Neural cell (in vitro differentiated cells): ENCODE measurements at regions not wholly inside any gene's neighbourhood (a gene's known extent, or its start where the extent isn't known, plus 50 kb on each side); places are given as distances from the start of the nearest gene placed in this dataset.

Source experiments
- EP300 ChIP-seq: fragments of 450-650 bp; conservative IDR thresholded peaks from 2 replicates; pipeline ENCODE4 v1.6.1; 2014; ENCODE audit warnings: antibody characterized with exemption, mild to moderate bottlenecking, moderate library complexity; ENCODE audit not compliant: poor library complexity, severe bottlenecking
- EZH2 ChIP-seq: fragments of 200-600, 300-800 bp; shearing (Covaris generic), sonication (generic); IDR thresholded peaks from 2 replicates; pipeline ENCODE4 v1.6.1; 2014; ENCODE audit warnings: antibody characterized with exemption, low read length, borderline replicate concordance, mild to moderate bottlenecking; ENCODE audit not compliant: insufficient read depth, poor library complexity, severe bottlenecking
- MXI1 ChIP-seq: fragments of 450-650 bp; conservative IDR thresholded peaks from 2 replicates; pipeline ENCODE4 v1.6.1; 2014; ENCODE audit warnings: antibody characterized with exemption, mild to moderate bottlenecking; ENCODE audit not compliant: poor library complexity, severe bottlenecking
- POLR2AphosphoS5 ChIP-seq: IDR thresholded peaks from 2 replicates; pipeline ENCODE4 v1.6.1; 2012
- RAD21 ChIP-seq: fragments of 450-650 bp; conservative IDR thresholded peaks from 2 replicates; pipeline ENCODE4 v1.6.1; 2014; ENCODE audit warnings: antibody characterized with exemption, mild to moderate bottlenecking, moderate library complexity
- TF ChIP-seq, protein P1 (sequence below): fragments of 450-650 bp; IDR thresholded peaks from 2 replicates; pipeline ENCODE4 v1.5.1; 2014; ENCODE audit warnings: antibody characterized with exemption, mild to moderate bottlenecking, moderate library complexity; ENCODE audit not compliant: poor library complexity, severe bottlenecking

DNA sequence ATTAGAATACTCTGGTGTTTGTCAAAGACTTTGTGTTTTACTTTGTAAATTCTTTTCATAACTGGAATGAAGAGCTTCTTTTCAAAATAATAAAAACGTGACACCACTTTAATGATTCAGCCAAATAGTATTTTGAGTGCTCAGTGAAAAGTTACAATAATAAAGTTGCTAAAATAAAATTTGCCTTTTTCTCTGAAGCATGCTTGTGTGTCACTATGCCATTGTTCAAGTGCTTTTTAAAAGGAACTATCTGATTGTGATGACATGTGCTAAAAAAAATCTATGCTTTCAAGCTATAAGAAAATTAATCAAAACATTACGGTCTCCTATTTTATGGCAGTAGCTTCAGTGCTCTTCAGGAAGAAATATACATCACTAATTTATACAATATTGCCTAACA, 1290.5 kb upstream of the B3GALT2 start:
- TF ChIP-seq, protein P1, sequence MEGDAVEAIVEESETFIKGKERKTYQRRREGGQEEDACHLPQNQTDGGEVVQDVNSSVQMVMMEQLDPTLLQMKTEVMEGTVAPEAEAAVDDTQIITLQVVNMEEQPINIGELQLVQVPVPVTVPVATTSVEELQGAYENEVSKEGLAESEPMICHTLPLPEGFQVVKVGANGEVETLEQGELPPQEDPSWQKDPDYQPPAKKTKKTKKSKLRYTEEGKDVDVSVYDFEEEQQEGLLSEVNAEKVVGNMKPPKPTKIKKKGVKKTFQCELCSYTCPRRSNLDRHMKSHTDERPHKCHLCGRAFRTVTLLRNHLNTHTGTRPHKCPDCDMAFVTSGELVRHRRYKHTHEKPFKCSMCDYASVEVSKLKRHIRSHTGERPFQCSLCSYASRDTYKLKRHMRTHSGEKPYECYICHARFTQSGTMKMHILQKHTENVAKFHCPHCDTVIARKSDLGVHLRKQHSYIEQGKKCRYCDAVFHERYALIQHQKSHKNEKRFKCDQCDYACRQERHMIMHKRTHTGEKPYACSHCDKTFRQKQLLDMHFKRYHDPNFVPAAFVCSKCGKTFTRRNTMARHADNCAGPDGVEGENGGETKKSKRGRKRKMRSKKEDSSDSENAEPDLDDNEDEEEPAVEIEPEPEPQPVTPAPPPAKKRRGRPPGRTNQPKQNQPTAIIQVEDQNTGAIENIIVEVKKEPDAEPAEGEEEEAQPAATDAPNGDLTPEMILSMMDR = no peak
- TF ChIP-seq EP300 (no peak), EZH2 (no peak), MXI1 (no peak), RAD21 (no peak), POLR2AphosphoS5 (no peak)
